ENCODE measurements at regions not wholly inside any gene's neighbourhood (a gene's known extent, or its start where the extent isn't known, plus 50 kb on each side); places are given as distances from the start of the nearest gene placed in this dataset.

DNA sequence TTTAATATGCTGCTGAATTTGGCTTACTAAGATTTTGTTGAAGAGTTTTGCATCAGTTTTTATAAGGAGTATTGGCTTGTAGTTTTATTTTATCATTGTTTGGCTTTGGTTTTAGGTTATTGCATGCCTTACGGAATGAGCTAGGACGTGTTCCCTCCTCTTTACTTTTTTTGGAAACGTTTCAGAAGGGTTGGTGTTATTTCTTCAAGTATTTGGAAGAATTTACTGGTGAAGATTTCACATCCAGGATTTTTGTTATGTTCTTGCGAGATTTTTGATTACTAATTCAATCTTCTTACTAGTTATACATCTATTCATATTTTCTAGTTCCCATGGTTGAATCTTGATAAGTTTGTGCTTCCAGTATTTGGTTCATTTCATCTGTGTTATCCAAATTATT, 823.2 kb downstream of the SLC6A15 start:
- TF ChIP-seq, protein P1, sequence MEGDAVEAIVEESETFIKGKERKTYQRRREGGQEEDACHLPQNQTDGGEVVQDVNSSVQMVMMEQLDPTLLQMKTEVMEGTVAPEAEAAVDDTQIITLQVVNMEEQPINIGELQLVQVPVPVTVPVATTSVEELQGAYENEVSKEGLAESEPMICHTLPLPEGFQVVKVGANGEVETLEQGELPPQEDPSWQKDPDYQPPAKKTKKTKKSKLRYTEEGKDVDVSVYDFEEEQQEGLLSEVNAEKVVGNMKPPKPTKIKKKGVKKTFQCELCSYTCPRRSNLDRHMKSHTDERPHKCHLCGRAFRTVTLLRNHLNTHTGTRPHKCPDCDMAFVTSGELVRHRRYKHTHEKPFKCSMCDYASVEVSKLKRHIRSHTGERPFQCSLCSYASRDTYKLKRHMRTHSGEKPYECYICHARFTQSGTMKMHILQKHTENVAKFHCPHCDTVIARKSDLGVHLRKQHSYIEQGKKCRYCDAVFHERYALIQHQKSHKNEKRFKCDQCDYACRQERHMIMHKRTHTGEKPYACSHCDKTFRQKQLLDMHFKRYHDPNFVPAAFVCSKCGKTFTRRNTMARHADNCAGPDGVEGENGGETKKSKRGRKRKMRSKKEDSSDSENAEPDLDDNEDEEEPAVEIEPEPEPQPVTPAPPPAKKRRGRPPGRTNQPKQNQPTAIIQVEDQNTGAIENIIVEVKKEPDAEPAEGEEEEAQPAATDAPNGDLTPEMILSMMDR (IDR thresholded peaks at IDR 0.05) = no peak
- TF ChIP-seq POLR2A (IDR thresholded peaks at IDR 0.05) (no peak), EP300 (IDR thresholded peaks at IDR 0.05) (no peak), POLR2AphosphoS5 (IDR thresholded peaks at IDR 0.05) (no peak)

All from upper lobe of left lung (tissue), 4 donors.